ENCODE measurements at regions not wholly inside any gene's neighbourhood (a gene's known extent, or its start where the extent isn't known, plus 50 kb on each side); places are given as distances from the start of the nearest gene placed in this dataset.

GRCh38 chr6:51062166-51062722 lies 243.6 kb downstream of the TFAP2B start:
- ChIA-PET POLR2A (no interaction called here), CTCF (no interaction called here)
- H3K9ac ChIP-seq (ENCODE audit: low read length), result no peak overlapping the region
- H2AFZ ChIP-seq (ENCODE audit: insufficient read depth, low read depth, low read length, poor library complexity, severe bottlenecking), result no peak overlapping the region
- no peak for ATAC-seq (ENCODE audit: low read depth)
- no peaks in the 10 kb centered on the region for H3K79me2 ChIP-seq (ENCODE audit: control insufficient read depth, insufficient read depth, low read length)
- no peak overlapping the region for H3K4me2 ChIP-seq (replicated peaks; ENCODE audit: low read depth, low read length, poor library complexity, severe bottlenecking)
- Mint-ChIP-seq H3K4me1 (no peaks in the 10 kb centered on the region), H3K4me3 (no peak overlapping the region), H3K9me3 (ENCODE audit: insufficient read depth) (no peaks in the 10 kb centered on the region), H3K27ac (no peak overlapping the region), H3K27me3 (no peaks in the 10 kb centered on the region)
- H3K36me3 ChIP-seq (replicated peaks in 1 of 2; ENCODE audit: control extremely low read depth in 1 of 2, control insufficient read depth in 1 of 2, extremely low read depth in 1 of 2, insufficient read depth in 2 of 2, low read length in 1 of 2), result no peaks in the 10 kb centered on the region
- no peaks in the 10 kb centered on the region for H4K20me1 ChIP-seq (ENCODE audit: control insufficient read depth, insufficient read depth, low read length, poor library complexity, severe bottlenecking)
- no peak overlapping the region for H3K4me3 ChIP-seq (ENCODE audit: control extremely low read depth in 1 of 5, extremely low read depth in 1 of 5, insufficient read depth in 1 of 5, low read depth in 2 of 5, low read length in 4 of 5)
- no peaks in the 10 kb centered on the region for H3K4me1 ChIP-seq (ENCODE audit: control insufficient read depth in 2 of 2, insufficient read depth in 2 of 2, low read length in 2 of 2)
- intact Hi-C loops (cut with micrococcal nuclease), result no loop called here
- H3K27me3 ChIP-seq (replicated peaks in 1 of 4; ENCODE audit: control extremely low read depth in 1 of 4, control insufficient read depth in 3 of 4, insufficient read depth in 4 of 4, low read length in 3 of 4), result no peaks in the 10 kb centered on the region
- DNase-seq, result no peak
- no CpG with 5 or more reads among the region's 3 CpGs for WGBS (ENCODE audit: insufficient coverage)
- H3K27ac ChIP-seq (ENCODE audit: low read length in 2 of 2), result no peak overlapping the region
- no peaks in the 10 kb centered on the region for H3K9me3 ChIP-seq (ENCODE audit: control extremely low read depth in 1 of 3, control insufficient read depth in 2 of 3, insufficient read depth in 1 of 3, low read length in 2 of 3)
- TF ChIP-seq CTCF (IDR thresholded peaks at IDR 0.05) (no peak), EZH2 (IDR thresholded peaks at IDR 0.05; ENCODE audit: borderline replicate concordance, insufficient read depth, low read depth, low read length, poor library complexity, severe bottlenecking) (no peak)

DNA sequence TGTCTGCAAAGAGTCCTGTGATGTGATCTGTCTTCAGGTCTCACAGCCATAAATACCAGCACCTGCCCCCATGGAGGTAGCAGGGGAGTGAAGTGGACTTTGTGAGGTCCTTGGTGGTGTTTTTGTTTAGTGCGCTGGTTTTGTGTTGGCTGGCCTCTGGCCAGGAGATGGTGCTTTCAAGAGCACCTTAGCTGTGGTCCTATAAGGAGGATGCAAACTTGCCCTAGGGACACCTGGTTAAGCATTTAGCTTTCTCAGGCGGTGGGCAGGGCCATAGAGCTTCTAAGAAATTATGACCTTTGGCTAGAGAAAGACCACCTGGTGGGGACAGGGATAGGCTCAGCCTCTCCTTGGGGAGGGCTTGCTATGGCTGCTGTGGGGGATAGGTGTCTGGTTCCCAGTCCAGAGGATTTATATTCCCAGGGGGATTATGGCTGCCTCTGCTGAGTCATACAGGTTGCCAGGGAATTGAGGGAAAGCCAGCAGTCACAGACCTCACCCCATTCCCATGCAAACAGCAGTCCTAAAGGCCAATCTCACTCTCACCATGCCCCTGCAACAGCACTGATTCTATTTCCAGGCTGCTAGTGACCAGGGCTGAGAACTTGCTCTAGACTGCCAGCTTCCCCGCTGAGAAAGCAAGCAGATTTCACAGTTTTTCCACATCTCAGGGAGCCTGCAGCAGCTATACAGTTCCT lies 259.3 kb downstream of the TFAP2B start:
- no peaks in the 10 kb centered on the region for H3K27me3 ChIP-seq (replicated peaks in 1 of 4; ENCODE audit: control extremely low read depth in 1 of 4, control insufficient read depth in 3 of 4, insufficient read depth in 4 of 4, low read length in 3 of 4)
- DNase-seq, result no peak
- H3K9ac ChIP-seq (ENCODE audit: low read length), result no peak overlapping the region
- H3K36me3 ChIP-seq (replicated peaks in 1 of 2; ENCODE audit: control extremely low read depth in 1 of 2, control insufficient read depth in 1 of 2, extremely low read depth in 1 of 2, insufficient read depth in 2 of 2, low read length in 1 of 2), result no peaks in the 10 kb centered on the region
- H3K27ac ChIP-seq (ENCODE audit: low read length in 2 of 2), result no peak overlapping the region
- no peak overlapping the region for H3K4me2 ChIP-seq (replicated peaks; ENCODE audit: low read depth, low read length, poor library complexity, severe bottlenecking)
- H3K9me3 ChIP-seq (ENCODE audit: control extremely low read depth in 1 of 3, control insufficient read depth in 2 of 3, insufficient read depth in 1 of 3, low read length in 2 of 3), result no peaks in the 10 kb centered on the region
- H3K4me3 Mint-ChIP-seq, result no peak overlapping the region
- H3K27ac Mint-ChIP-seq, result no peak overlapping the region
- WGBS (ENCODE audit: insufficient coverage), result 91% methylated on average over 3 of the region's 3 CpGs
- no peak for TF ChIP-seq CTCF (IDR thresholded peaks at IDR 0.05)
- no peak for TF ChIP-seq EZH2 (IDR thresholded peaks at IDR 0.05; ENCODE audit: borderline replicate concordance, insufficient read depth, low read depth, low read length, poor library complexity, severe bottlenecking)
- intact Hi-C loops (cut with micrococcal nuclease), result no loop called here
- no peaks in the 10 kb centered on the region for H3K4me1 Mint-ChIP-seq
- no peak for ATAC-seq (ENCODE audit: low read depth)
- no peaks in the 10 kb centered on the region for H4K20me1 ChIP-seq (ENCODE audit: control insufficient read depth, insufficient read depth, low read length, poor library complexity, severe bottlenecking)
- H3K4me3 ChIP-seq (ENCODE audit: control extremely low read depth in 1 of 5, extremely low read depth in 1 of 5, insufficient read depth in 1 of 5, low read depth in 2 of 5, low read length in 4 of 5), result no peak overlapping the region
- POLR2A ChIA-PET, result no interaction called here
- CTCF ChIA-PET, result no interaction called here
- no peaks in the 10 kb centered on the region for H3K4me1 ChIP-seq (ENCODE audit: control insufficient read depth in 2 of 2, insufficient read depth in 2 of 2, low read length in 2 of 2)
- H3K9me3 Mint-ChIP-seq (ENCODE audit: insufficient read depth), result no peaks in the 10 kb centered on the region
- no peak overlapping the region for H2AFZ ChIP-seq (ENCODE audit: insufficient read depth, low read depth, low read length, poor library complexity, severe bottlenecking)
- no peaks in the 10 kb centered on the region for H3K27me3 Mint-ChIP-seq
- H3K79me2 ChIP-seq (ENCODE audit: control insufficient read depth, insufficient read depth, low read length), result no peaks in the 10 kb centered on the region

All from B cell (primary cell).